ENCODE measurements at regions not wholly inside any gene's neighbourhood (a gene's known extent, or its start where the extent isn't known, plus 50 kb on each side); places are given as distances from the start of the nearest gene placed in this dataset.

DNA sequence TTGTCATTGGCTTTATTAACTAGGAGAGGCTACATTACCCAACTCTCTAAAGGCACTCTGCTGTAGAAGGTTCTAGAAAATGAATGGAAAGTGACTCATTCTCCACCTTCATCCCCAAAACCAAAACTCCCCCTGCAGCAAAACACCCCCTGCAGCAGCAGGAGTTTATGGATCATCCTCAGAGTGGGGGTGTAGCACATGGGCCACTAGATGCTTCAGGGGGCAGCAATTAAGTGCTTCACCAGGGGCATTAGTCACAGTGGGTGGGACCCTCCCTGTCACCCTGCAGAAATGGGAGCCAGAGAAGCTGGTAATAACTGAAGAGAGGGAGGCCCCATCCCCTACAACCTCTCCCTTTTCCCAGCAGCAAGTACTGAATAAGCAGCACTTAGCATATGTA is 64.5 kb upstream of the MED4 start:
- TF ChIP-seq, protein P1, sequence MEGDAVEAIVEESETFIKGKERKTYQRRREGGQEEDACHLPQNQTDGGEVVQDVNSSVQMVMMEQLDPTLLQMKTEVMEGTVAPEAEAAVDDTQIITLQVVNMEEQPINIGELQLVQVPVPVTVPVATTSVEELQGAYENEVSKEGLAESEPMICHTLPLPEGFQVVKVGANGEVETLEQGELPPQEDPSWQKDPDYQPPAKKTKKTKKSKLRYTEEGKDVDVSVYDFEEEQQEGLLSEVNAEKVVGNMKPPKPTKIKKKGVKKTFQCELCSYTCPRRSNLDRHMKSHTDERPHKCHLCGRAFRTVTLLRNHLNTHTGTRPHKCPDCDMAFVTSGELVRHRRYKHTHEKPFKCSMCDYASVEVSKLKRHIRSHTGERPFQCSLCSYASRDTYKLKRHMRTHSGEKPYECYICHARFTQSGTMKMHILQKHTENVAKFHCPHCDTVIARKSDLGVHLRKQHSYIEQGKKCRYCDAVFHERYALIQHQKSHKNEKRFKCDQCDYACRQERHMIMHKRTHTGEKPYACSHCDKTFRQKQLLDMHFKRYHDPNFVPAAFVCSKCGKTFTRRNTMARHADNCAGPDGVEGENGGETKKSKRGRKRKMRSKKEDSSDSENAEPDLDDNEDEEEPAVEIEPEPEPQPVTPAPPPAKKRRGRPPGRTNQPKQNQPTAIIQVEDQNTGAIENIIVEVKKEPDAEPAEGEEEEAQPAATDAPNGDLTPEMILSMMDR (IDR thresholded peaks at IDR 0.05; ENCODE audit: insufficient read depth, low read length, missing control alignments) = no peak
- no peak for DNase-seq (ENCODE audit: low read depth, low spot score)
- ChIA-PET CTCF (no interaction called here), POLR2A (no interaction called here)
- no peak overlapping the region for H3K4me3 ChIP-seq (ENCODE audit: low read depth, low read length)

DNA sequence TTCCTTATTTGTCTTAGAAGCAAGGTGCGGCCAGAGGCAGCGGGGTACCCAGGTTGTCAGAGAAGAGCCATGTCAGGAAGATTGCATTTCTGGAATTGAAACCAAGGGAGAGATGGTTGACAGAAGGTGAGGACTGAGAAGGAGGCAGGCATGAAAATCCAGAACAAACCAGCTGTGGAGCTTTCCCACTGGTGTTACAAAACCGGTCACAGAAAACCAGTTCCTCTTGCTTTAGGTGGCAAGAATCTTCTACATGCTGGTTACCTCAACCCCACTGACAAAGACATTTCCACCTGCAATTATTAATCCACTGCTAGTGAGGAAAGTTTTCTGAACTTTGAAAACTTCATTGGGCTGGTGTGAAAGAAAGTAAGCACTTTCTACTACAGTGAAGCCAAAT is 64.0 kb upstream of the MED4 start:
- no peak for DNase-seq (ENCODE audit: low read depth, low spot score)
- ChIA-PET POLR2A (no interaction called here), CTCF (no interaction called here)
- H3K4me3 ChIP-seq (ENCODE audit: low read depth, low read length) = no peak overlapping the region
- TF ChIP-seq, protein P1 (IDR thresholded peaks at IDR 0.05; ENCODE audit: insufficient read depth, low read length, missing control alignments) = no peak

DNA sequence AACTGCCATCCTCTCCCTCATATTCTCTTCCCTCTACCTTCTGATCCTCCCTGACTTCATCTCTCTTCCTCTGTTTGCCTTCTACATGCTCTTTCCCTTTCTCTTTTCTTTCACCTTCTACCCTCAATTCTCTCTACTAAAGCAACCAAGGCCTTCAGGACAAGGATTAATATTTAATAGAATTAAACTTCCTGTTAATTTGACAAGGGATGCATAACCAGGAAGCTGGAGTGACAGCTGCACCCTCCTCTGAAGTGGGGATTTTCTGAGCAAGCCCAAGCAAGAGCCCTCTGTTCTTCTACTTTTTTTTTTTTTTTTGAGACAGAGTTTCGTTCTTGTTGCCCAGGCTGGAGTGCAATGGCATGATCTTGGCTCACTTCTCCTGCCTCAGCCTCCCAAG is 63.4 kb upstream of the MED4 start:
- no peak for DNase-seq (ENCODE audit: low read depth, low spot score)
- ChIA-PET POLR2A (no interaction called here), CTCF (no interaction called here)
- TF ChIP-seq, protein P1 (IDR thresholded peaks at IDR 0.05; ENCODE audit: insufficient read depth, low read length, missing control alignments) = no peak
- no peak overlapping the region for H3K4me3 ChIP-seq (ENCODE audit: low read depth, low read length)

DNA sequence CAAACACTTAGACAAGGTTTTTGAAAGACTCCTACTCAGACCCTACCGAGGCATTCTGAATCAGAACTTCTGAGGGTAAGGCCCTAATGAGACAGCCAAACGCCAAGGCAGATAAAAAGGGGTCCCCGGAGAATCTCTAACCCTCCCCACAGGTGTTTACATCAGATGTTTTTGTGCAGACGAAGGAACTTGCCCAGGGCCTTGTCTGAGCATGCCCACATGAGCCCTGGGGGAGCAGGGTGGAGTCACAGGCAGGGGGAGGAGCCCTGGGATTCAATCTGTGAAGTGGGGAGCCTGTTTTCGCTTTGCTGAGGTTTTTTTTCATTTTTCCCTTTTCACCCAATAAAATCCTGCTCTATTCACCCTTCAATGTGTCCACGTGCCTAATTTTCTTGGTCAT is 61.6 kb upstream of the MED4 start:
- CTCF ChIA-PET = interaction anchor here (0.7 kb wide), 1 partner anchor 78 kb away, joined by 3 read pairs; no protein-coding TSS in a partner anchor
- no peak overlapping the region for H3K4me3 ChIP-seq (ENCODE audit: low read depth, low read length)
- no peak for DNase-seq (ENCODE audit: low read depth, low spot score)
- POLR2A ChIA-PET = no interaction called here
- TF ChIP-seq, protein P1 (IDR thresholded peaks at IDR 0.05; ENCODE audit: insufficient read depth, low read length, missing control alignments) = no peak

DNA sequence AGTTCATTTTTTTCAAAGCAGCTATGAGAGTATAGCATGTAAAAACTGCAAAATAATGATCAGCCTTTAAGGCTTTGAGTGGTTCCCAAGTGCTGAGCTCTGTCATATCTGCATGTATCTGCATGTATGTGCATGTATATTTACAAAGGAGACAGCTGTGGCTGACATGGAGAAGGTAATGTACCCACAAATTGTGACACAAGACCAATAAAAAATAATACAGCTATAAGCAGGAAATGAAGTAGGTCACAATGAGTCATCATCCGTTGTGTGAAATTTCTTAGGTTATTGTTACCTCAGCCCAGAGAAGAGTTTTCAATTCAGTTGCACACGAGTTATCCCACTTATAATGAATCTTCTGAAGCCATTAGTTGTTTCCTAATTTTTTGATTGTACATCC is 60.9 kb upstream of the MED4 start:
- DNase-seq (ENCODE audit: low read depth, low spot score) = no peak
- CTCF ChIA-PET = interaction anchor here (1.6 kb wide), 1 partner anchor 28 kb away, joined by 4 read pairs; no protein-coding TSS in a partner anchor

DNA sequence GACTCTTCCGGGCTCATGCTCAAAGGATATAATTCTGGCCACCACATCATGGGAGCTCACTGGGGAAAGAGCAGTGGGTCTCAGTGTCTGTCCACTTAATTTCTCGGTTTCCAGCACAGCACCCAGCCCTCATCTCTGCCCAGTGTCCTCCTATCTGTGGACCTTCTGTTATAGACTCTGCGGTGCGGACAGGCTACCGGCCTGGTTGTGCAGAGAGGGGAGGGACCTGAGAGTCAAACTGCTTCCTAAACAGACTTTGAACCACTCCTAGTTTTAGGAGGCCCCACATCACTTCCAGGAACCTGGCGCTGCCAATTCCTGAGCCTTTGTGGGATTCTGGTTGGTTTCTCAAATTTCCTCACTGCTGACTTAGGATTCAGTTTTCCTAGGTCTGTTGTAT is 59.8 kb upstream of the MED4 start:
- H3K4me3 ChIP-seq (ENCODE audit: low read depth, low read length) = no peak overlapping the region
- ChIA-PET CTCF (interaction anchor here (1.6 kb wide), 1 partner anchor 27 kb away, joined by 4 read pairs; no protein-coding TSS in a partner anchor), POLR2A (no interaction called here)
- DNase-seq (ENCODE audit: low read depth, low spot score) = no peak
- TF ChIP-seq, protein P1 (IDR thresholded peaks at IDR 0.05; ENCODE audit: insufficient read depth, low read length, missing control alignments) = no peak

More for the DNA sequence above, 60.9 kb upstream of the MED4 start:
- no peak overlapping the region for H3K4me3 ChIP-seq (ENCODE audit: low read depth, low read length)
- POLR2A ChIA-PET = no interaction called here
- TF ChIP-seq, protein P1 (IDR thresholded peaks at IDR 0.05; ENCODE audit: insufficient read depth, low read length, missing control alignments) = no peak

All from AG04449 (cell line).